Renal cortical epithelial cell (primary cell): ENCODE measurements at regions not wholly inside any gene's neighbourhood (a gene's known extent, or its start where the extent isn't known, plus 50 kb on each side); places are given as distances from the start of the nearest gene placed in this dataset.
"Not testable (repeated sequence)": the region's sequence is repeated elsewhere in the genome, so short reads cannot be mapped to it uniquely, and the experiment has no call there.

Experiments used
- DNase-seq: peaks from one replicate; pipeline ENCODE4 v3.0.0-alpha.2; 2011; ENCODE audit warnings: low read depth

DNA sequence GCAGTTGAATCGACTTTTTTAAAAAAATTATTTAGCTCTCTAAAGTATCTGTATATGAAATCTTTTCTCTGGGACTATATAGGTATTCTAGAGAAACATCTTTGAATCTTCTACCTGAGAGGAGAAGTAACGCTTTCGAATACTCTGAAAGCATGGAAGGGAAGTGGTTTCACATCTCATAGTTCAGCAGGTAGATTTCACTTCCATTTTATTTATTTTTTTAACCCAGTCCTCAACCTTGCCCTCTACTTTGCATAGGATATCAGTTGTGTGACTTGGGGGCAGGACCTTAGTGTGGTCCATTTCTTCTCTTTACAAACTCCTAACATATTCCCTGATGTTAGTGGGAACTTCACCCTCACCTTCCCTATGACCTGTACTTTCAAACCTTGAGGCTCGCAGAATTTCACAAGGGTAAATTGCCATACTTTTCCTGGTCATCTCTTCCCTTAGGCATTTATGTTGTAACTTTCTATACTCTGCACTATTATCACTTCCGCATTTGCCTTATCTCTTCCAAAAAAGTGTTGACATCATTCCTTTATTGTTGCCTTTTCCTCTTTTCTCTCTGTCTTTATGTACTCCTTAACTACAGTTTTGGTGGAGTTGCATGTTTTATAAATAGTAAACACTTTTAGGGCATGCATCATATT lies 1208.5 kb upstream of the ADGRL4 start:
- no peak for DNase-seq

DNA sequence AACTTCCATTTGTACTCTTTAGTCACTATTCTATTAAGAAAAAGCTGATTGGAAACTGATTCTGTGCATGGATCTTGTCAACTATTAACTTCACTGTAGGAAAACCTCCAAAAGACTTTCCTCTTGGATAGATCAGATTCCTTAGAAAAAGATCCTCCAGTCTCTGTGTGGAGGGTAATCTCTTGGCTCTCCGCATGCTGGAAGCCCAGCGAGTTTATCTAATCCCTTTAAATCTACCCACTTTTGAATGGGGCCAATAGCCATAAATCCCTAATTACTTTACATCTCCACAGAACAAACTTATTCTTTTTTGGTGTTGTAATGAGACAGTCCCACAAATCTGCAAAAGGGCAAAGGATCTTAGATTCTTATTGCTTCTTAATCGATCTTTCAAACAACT lies 1206.4 kb upstream of the ADGRL4 start:
- no peak for DNase-seq

GRCh38 chr1:80211691-80212380 lies 1205.3 kb upstream of the ADGRL4 start:
- DNase-seq: peak; percentile 4

GRCh38 chr1:80202118-80202517 lies 1195.6 kb upstream of the ADGRL4 start:
- no peak for DNase-seq

- no peak for DNase-seq
Observed at GRCh38 chr1:80194221-80194620, 1187.7 kb upstream of the ADGRL4 start.

DNA sequence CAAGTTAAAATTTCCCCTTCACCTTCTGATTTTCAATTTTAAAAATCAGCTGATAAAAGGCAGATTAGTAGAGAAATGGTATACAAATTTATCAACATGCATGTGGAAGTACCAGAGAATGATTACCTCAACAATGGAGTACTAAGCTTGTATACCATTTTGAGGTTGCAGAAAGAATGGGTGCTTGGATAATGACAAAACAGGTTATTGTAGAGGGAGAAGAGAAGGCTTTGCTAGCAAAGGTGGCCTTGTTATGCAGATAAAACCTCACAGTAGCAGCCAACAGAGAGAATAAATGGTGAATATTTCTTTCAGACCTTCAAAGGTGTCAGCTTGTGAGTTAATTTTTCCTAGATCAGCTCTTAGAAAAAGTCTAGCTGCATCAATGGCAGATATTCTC lies 1174.9 kb upstream of the ADGRL4 start:
- no peak for DNase-seq

DNA sequence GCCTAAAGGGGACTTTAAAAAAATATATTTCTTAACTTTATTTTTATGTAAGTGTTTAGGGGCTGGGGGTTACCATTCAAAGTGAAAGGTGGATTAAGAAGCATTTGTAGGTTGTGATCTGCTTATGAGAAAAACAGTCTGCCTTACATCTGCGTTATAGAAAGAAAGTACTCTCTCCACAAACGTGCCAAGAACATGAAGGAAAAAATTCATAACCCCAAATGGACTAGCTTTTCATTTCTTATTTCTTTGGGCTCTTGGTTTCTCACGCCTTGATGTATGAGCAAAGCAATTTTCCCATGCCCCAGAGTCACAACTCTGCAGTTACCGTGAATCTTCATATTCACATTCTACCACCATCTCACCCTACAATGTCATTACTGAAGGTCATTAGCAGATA lies 1165.1 kb upstream of the ADGRL4 start:
- DNase-seq: no peak

- DNase-seq: peak; percentile 34
Observed at GRCh38 chr1:80170811-80171485, 1164.4 kb upstream of the ADGRL4 start.

GRCh38 chr1:80164150-80164549 lies 1157.6 kb upstream of the ADGRL4 start:
- DNase-seq: no peak

- DNase-seq: no peak
Observed at GRCh38 chr1:80163686-80164085, 1157.2 kb upstream of the ADGRL4 start.

GRCh38 chr1:80158771-80159170 lies 1152.2 kb upstream of the ADGRL4 start:
- no peak for DNase-seq

GRCh38 chr1:80158266-80158665 lies 1151.7 kb upstream of the ADGRL4 start:
- no peak for DNase-seq

DNA sequence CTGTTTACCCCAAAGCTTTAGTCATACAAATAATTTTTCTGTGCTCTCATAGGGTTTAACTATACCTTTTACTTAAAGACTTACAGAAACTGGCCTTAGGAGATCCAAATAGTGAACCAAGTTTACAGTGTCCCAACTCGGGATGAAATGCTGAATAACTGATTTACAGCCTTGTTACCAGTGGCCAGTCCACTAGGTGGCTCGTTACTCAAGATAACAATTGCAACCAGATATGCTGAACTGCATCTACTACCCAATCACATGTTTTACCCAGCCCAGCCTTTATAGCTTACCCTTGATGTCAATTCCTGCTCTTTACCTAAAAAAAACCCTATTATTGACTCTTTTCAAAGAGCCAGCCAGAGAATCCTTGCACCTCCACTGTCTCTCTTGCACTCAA lies 1148.8 kb upstream of the ADGRL4 start:
- DNase-seq: peak; percentile 34

GRCh38 chr1:80154176-80154575 lies 1147.6 kb upstream of the ADGRL4 start:
- peak; percentile 20 for DNase-seq

DNA sequence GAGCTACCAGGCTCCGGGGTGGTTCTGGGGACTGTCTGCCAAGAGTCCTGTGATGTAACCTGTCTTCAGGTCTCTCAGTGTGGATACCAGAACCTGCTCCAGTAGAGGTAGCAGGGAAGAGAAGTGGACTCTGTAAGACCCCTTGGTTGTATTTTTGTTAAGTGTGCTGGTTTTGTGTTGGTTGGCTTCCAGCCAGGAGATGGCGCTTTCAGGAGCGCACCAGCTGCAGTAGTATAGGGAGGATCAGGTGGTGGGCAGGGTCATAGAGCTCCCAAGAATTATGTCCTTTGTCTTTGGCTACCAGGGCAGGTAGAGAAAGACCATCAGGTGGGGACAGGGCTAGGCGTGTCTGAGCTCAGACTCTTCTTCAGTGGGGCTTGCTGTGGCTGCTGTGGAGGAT lies 1147.2 kb upstream of the ADGRL4 start:
- DNase-seq: no peak

DNA sequence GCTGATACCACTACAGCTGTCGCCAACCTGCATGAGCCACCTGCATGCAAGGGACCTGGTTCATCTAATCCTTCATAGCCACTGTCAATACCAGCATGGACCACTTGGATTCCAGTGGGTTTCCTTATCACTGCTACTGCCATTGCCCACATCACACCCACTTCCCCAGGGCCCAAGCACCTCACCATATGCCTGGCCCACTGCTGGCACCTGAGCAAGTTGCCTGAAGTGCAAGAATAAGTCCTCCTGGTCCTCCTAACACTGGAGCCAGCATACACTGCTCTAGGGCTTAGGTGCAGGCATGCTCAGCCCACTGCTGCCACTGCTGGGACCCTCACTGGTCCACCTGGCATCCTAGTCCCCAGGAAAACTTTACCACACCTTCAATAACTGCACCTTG lies 1136.8 kb upstream of the ADGRL4 start:
- no peak for DNase-seq

DNA sequence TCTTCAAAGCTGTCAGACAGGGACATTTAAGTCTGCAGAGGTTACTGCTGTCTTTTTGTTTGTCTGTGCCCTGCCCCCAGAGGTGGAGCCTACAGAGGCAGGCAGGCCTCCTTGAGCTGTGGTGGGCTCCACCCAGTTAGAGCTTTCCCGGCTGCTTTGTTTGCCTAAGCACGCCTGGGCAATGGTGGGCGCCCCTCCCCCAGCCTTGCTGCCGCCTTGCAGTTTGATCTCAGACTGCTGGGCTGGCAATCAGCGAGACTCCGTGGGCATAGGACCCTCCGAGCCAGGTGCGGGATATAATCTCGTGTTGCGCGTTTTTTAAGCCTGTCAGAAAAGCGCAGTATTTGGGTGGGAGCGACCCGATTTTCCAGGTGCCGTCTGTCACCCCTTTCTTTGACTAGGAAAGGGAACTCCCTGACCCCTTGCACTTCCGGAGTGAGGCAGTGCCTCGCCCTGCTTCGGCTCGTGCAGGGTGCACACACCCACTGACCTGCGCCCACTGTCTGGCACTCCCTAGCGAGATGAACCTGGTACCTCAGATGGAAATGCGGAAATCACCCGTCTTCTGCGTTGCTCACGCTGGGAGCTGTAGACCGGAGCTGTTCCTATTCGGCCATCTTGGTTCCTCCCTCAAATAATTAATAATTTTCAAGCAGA lies 1131.5 kb upstream of the ADGRL4 start:
- DNase-seq: not testable (repeated sequence)

GRCh38 chr1:80113168-80114038 lies 1106.9 kb upstream of the ADGRL4 start:
- peak; percentile 65 for DNase-seq

GRCh38 chr1:80101159-80101558 lies 1094.6 kb upstream of the ADGRL4 start:
- DNase-seq: no peak

- DNase-seq: no peak
Observed at GRCh38 chr1:80099713-80100112, 1093.2 kb upstream of the ADGRL4 start.

GRCh38 chr1:80085067-80085466 lies 1078.5 kb upstream of the ADGRL4 start:
- no peak for DNase-seq

GRCh38 chr1:80083892-80084291 lies 1077.4 kb upstream of the ADGRL4 start:
- no peak for DNase-seq
